GM19372 (cell line): ENCODE measurements at regions not wholly inside any gene's neighbourhood (a gene's known extent, or its start where the extent isn't known, plus 50 kb on each side); places are given as distances from the start of the nearest gene placed in this dataset.

Experiments
- ATAC-seq: cut with Tn5 transposase; IDR thresholded peaks from one replicate; pipeline ENCODE4 v1.9.1; 2021; ENCODE audit warnings: mild to moderate bottlenecking, low read depth, moderate library complexity; ENCODE audit not compliant: unreplicated experiment

GRCh38 chr1:182297335-182297734 is 94.3 kb downstream of the GLUL start:
- ATAC-seq = no peak

- ATAC-seq = no peak
Observed at GRCh38 chr1:182295697-182296096, 95.9 kb downstream of the GLUL start.

- no peak for ATAC-seq
Observed at GRCh38 chr1:182293119-182293589, 98.4 kb downstream of the GLUL start.

GRCh38 chr1:182292193-182292741 is 99.3 kb downstream of the GLUL start:
- ATAC-seq = no peak

- no peak for ATAC-seq
Observed at GRCh38 chr1:182291584-182292192, 99.9 kb downstream of the GLUL start.

GRCh38 chr1:182288749-182289604 is 102.6 kb downstream of the GLUL start:
- no peak for ATAC-seq

GRCh38 chr1:182286761-182287160 is 104.8 kb downstream of the GLUL start:
- ATAC-seq = no peak

- ATAC-seq = no peak
Observed at GRCh38 chr1:182283746-182284544, 107.6 kb downstream of the GLUL start.

GRCh38 chr1:182281541-182281940 is 110.0 kb downstream of the GLUL start:
- ATAC-seq = no peak

- ATAC-seq = no peak
Observed at GRCh38 chr1:182280504-182280900, 111.1 kb downstream of the GLUL start.

GRCh38 chr1:182279724-182280503 is 111.7 kb downstream of the GLUL start:
- no peak for ATAC-seq

- ATAC-seq = no peak
Observed at GRCh38 chr1:182279302-182279701, 112.3 kb downstream of the GLUL start.

GRCh38 chr1:182278144-182279054 is 113.2 kb downstream of the GLUL start:
- ATAC-seq = no peak

GRCh38 chr1:182275271-182275670 is 116.3 kb downstream of the GLUL start:
- ATAC-seq = no peak

GRCh38 chr1:182274618-182275017 is 117.0 kb downstream of the GLUL start:
- ATAC-seq = no peak

- ATAC-seq = no peak
Observed at GRCh38 chr1:182270731-182271130, 120.9 kb downstream of the GLUL start.

GRCh38 chr1:182269097-182269496 is 122.5 kb downstream of the GLUL start:
- ATAC-seq = no peak

GRCh38 chr1:182268669-182269068 is 122.9 kb downstream of the GLUL start:
- no peak for ATAC-seq

- no peak for ATAC-seq
Observed at GRCh38 chr1:182264185-182264584, 127.4 kb downstream of the GLUL start.
